ENCODE measurements at regions not wholly inside any gene's neighbourhood (a gene's known extent, or its start where the extent isn't known, plus 50 kb on each side); places are given as distances from the start of the nearest gene placed in this dataset.

DNA sequence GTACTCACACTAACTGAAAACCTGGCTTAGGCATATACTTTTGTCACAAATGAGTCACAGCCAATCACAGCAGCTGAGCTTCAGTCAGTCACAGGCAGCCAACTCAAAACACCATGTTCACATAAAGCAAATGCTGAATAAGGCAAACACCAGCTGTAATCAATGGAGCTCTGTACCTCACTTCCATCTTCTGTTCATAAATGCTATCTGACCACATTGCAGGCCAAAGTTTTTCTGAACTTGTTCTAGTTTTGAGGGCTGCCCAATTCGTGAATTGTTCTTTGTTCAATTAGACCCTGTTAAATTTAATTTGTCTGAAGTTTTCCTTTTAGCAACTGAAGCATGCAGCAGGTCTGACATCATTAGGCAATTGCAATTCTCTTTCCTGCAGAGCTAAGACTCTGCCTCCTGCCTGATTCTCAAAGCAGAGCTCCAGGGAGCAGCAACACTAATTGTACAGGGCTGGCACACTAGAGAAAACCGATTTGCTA is 129.9 kb downstream of the WIF1 start:
- POLR2A ChIA-PET, result no interaction called here
- no peak for DNase-seq
- H2AFZ ChIP-seq (ENCODE audit: low read depth), result no peak overlapping the region

DNA sequence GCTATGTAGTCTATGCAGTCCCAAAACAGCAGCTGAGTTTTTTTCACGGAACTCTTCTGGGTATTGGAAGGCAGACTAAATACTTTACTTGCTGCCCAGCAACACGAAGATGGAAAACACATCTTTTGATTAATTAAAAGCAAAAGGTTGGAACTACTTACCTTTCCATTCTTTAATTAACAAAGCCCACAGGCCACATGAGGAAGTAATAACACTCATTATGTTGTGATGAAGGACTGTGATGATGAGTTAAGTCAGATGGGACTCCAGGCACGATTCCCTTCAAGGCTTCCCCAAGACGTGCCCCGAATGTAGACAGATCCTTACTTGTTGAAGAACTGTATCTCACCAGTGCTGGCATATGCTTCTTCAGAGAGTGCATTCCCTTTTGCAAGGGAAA is 129.0 kb downstream of the WIF1 start:
- Histone ChIP-seq H2AFZ (ENCODE audit: low read depth) (no peak overlapping the region), H3K9me3 (no peaks in the 10 kb centered on the region), H3K4me1 (ENCODE audit: control insufficient read depth in 1 of 2, insufficient read depth in 2 of 2, low read depth in 1 of 2, low read length in 1 of 2) (no peaks in the 10 kb centered on the region), H3K9me2 (no peaks in the 10 kb centered on the region), H3K4me2 (no peak overlapping the region), H3F3A (replicated peaks; ENCODE audit: insufficient read depth) (no peaks in the 10 kb centered on the region), H3K27me3 (ENCODE audit: insufficient read depth) (no peaks in the 10 kb centered on the region), H3K9ac (no peak overlapping the region), H3K79me2 (ENCODE audit: insufficient read depth) (no peaks in the 10 kb centered on the region), H3K4me3 (ENCODE audit: low read depth in 2 of 2, low read length in 1 of 2) (no peak overlapping the region), H4K20me1 (ENCODE audit: insufficient read depth) (no peaks in the 10 kb centered on the region), H3K27ac (ENCODE audit: low read depth in 2 of 2, low read length in 1 of 2) (no peak overlapping the region), H3K36me3 (replicated peaks in 1 of 2; ENCODE audit: control insufficient read depth in 1 of 2, insufficient read depth in 2 of 2, low read length in 1 of 2) (no peaks in the 10 kb centered on the region)
- 3% methylated on average over 5 of the region's 5 CpGs for WGBS (ENCODE audit: low lambda C conversion rate)
- ChIA-PET CTCF (no interaction called here), POLR2A (no interaction called here)
- DNase-seq, result no peak
- no peak for TF ChIP-seq ELF1 (IDR thresholded peaks at IDR 0.05)
- TF ChIP-seq, protein P1, sequence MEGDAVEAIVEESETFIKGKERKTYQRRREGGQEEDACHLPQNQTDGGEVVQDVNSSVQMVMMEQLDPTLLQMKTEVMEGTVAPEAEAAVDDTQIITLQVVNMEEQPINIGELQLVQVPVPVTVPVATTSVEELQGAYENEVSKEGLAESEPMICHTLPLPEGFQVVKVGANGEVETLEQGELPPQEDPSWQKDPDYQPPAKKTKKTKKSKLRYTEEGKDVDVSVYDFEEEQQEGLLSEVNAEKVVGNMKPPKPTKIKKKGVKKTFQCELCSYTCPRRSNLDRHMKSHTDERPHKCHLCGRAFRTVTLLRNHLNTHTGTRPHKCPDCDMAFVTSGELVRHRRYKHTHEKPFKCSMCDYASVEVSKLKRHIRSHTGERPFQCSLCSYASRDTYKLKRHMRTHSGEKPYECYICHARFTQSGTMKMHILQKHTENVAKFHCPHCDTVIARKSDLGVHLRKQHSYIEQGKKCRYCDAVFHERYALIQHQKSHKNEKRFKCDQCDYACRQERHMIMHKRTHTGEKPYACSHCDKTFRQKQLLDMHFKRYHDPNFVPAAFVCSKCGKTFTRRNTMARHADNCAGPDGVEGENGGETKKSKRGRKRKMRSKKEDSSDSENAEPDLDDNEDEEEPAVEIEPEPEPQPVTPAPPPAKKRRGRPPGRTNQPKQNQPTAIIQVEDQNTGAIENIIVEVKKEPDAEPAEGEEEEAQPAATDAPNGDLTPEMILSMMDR (IDR thresholded peaks at IDR 0.05), result no peak
- TF ChIP-seq, protein P2, sequence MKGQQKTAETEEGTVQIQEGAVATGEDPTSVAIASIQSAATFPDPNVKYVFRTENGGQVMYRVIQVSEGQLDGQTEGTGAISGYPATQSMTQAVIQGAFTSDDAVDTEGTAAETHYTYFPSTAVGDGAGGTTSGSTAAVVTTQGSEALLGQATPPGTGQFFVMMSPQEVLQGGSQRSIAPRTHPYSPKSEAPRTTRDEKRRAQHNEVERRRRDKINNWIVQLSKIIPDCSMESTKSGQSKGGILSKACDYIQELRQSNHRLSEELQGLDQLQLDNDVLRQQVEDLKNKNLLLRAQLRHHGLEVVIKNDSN (IDR thresholded peaks at IDR 0.05; ENCODE audit: borderline replicate concordance, low read depth), result no peak
- no peak for TF ChIP-seq TCF12 (IDR thresholded peaks at IDR 0.05)
- TF ChIP-seq NRF1 (IDR thresholded peaks at IDR 0.05; ENCODE audit: low read depth, low read length), result no peak
- no peak for TF ChIP-seq FOXJ3 (CRISPR knock-in tag; IDR thresholded peaks at IDR 0.05)
- TF ChIP-seq RCOR1 (IDR thresholded peaks at IDR 0.05; ENCODE audit: low read length), result no peak
- TF ChIP-seq RFX5 (IDR thresholded peaks at IDR 0.05; ENCODE audit: low read length), result no peak
- TF ChIP-seq, protein P3, sequence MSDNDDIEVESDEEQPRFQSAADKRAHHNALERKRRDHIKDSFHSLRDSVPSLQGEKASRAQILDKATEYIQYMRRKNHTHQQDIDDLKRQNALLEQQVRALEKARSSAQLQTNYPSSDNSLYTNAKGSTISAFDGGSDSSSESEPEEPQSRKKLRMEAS (IDR thresholded peaks at IDR 0.05; ENCODE audit: low read depth), result no peak
- TF ChIP-seq RXRA (IDR thresholded peaks at IDR 0.05; ENCODE audit: borderline replicate concordance, low read depth), result no peak
- no peak for TF ChIP-seq RAD21 (IDR thresholded peaks at IDR 0.05; ENCODE audit: low read length)

More for the DNA sequence above, 129.9 kb downstream of the WIF1 start:
- Histone ChIP-seq H3K36me3 (replicated peaks in 1 of 2; ENCODE audit: control insufficient read depth in 1 of 2, insufficient read depth in 2 of 2, low read length in 1 of 2) (no peaks in the 10 kb centered on the region), H3K4me2 (no peak overlapping the region), H3K4me1 (ENCODE audit: control insufficient read depth in 1 of 2, insufficient read depth in 2 of 2, low read depth in 1 of 2, low read length in 1 of 2) (no peaks in the 10 kb centered on the region), H3F3A (replicated peaks; ENCODE audit: insufficient read depth) (no peaks in the 10 kb centered on the region), H3K9me2 (no peaks in the 10 kb centered on the region), H4K20me1 (ENCODE audit: insufficient read depth) (no peaks in the 10 kb centered on the region), H3K27me3 (ENCODE audit: insufficient read depth) (no peaks in the 10 kb centered on the region), H3K27ac (ENCODE audit: low read depth in 2 of 2, low read length in 1 of 2) (no peak overlapping the region), H3K9me3 (no peaks in the 10 kb centered on the region), H3K79me2 (ENCODE audit: insufficient read depth) (no peaks in the 10 kb centered on the region), H3K4me3 (ENCODE audit: low read depth in 2 of 2, low read length in 1 of 2) (no peak overlapping the region), H3K9ac (no peak overlapping the region)
- TF ChIP-seq, protein P4, sequence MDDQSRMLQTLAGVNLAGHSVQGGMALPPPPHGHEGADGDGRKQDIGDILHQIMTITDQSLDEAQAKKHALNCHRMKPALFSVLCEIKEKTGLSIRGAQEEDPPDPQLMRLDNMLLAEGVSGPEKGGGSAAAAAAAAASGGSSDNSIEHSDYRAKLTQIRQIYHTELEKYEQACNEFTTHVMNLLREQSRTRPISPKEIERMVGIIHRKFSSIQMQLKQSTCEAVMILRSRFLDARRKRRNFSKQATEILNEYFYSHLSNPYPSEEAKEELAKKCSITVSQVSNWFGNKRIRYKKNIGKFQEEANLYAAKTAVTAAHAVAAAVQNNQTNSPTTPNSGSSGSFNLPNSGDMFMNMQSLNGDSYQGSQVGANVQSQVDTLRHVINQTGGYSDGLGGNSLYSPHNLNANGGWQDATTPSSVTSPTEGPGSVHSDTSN (IDR thresholded peaks at IDR 0.05), result no peak
- TF ChIP-seq FOXJ3 (CRISPR knock-in tag; IDR thresholded peaks at IDR 0.05) (no peak), RFX5 (IDR thresholded peaks at IDR 0.05; ENCODE audit: low read length) (no peak)
- CTCF ChIA-PET, result no interaction called here
- 2% methylated on average over 2 of the region's 2 CpGs for WGBS (ENCODE audit: low lambda C conversion rate)
